Neural cell (in vitro differentiated cells): ENCODE measurements at regions not wholly inside any gene's neighbourhood (a gene's known extent, or its start where the extent isn't known, plus 50 kb on each side); places are given as distances from the start of the nearest gene placed in this dataset.

Source experiments
- H2AFZ ChIP-seq: fragments of 200-600, 300-800 bp; sonication (generic), shearing (Covaris generic); 2 replicates; pipeline ENCODE4 v1.6.0; 2014; ENCODE audit warnings: low read depth, mild to moderate bottlenecking, antibody characterized with exemption, low read length, moderate library complexity
- H3F3A ChIP-seq: fragments of 200-600 bp; shearing (Covaris generic); 2 replicates; pipeline ENCODE4 v1.6.1; 2016; ENCODE audit warnings: mild to moderate bottlenecking, moderate library complexity, mixed read lengths, antibody characterized with exemption, low read length; ENCODE audit not compliant: insufficient read depth, poor library complexity, severe bottlenecking
- H3K27ac ChIP-seq: fragments of 200-600, 300-800 bp; sonication (generic), shearing (Covaris generic); 2 replicates; pipeline ENCODE4 v1.5.1; 2014; ENCODE audit warnings: mild to moderate bottlenecking, low read length, moderate library complexity
- H3K27me3 ChIP-seq: fragments of 300-800, 200-600 bp; sonication (generic), shearing (Covaris generic); 2 replicates; pipeline ENCODE4 v1.6.0; 2014; ENCODE audit warnings: mild to moderate bottlenecking, low read depth, low read length, moderate library complexity; ENCODE audit not compliant: insufficient read depth
- H3K36me3 ChIP-seq: fragments of 300-800, 200-600 bp; sonication (generic), shearing (Covaris generic); 2 replicates; pipeline ENCODE4 v1.5.1; 2014; ENCODE audit warnings: mild to moderate bottlenecking, antibody characterized with exemption, low read length, moderate library complexity; ENCODE audit not compliant: insufficient read depth
- H3K4me2 ChIP-seq: fragments of 300-800, 200-600 bp; sonication (generic), shearing (Covaris generic); 2 replicates; pipeline ENCODE4 v1.6.0; 2014; ENCODE audit warnings: mild to moderate bottlenecking, low read length
- H3K4me3 ChIP-seq: fragments of 300-800, 200-600 bp; sonication (generic), shearing (Covaris generic); 2 replicates; pipeline ENCODE4 v1.5.1; 2014; ENCODE audit warnings: mild to moderate bottlenecking, low read length, moderate library complexity
- H3K79me2 ChIP-seq: fragments of 200-600 bp; shearing (Covaris generic); replicated peaks from 2 replicates; pipeline ENCODE4 v1.6.0; 2014; ENCODE audit warnings: mild to moderate bottlenecking, low read length, moderate library complexity; ENCODE audit not compliant: insufficient read depth
- H3K9ac ChIP-seq: fragments of 300-800, 200-600 bp; sonication (generic), shearing (Covaris generic); 2 replicates; pipeline ENCODE4 v1.6.1; 2016; ENCODE audit warnings: mild to moderate bottlenecking, low read length, mixed read lengths
- H3K9me2 ChIP-seq: fragments of 200-600 bp; shearing (Covaris generic); 2 replicates; pipeline ENCODE4 v1.6.1; 2016; ENCODE audit warnings: mild to moderate bottlenecking, low read length, mixed read lengths; ENCODE audit not compliant: insufficient read depth
- H3K9me3 ChIP-seq: fragments of 200-600, 300-800 bp; sonication (generic), shearing (Covaris generic); 2 replicates; pipeline ENCODE4 v1.6.1; 2016; ENCODE audit warnings: mild to moderate bottlenecking, mixed run types, low read length, moderate library complexity, mixed read lengths
- H4K20me1 ChIP-seq: fragments of 200-600 bp; shearing (Covaris generic); 2 replicates; pipeline ENCODE4 v1.6.1; 2016; ENCODE audit warnings: mild to moderate bottlenecking, mixed run types; ENCODE audit not compliant: insufficient read depth
- CTCF ChIP-seq: fragments of 450-650 bp; IDR thresholded peaks from 2 replicates; pipeline ENCODE4 v1.5.1; 2014; ENCODE audit warnings: antibody characterized with exemption, mild to moderate bottlenecking, moderate library complexity; ENCODE audit not compliant: poor library complexity, severe bottlenecking
- EP300 ChIP-seq: fragments of 450-650 bp; conservative IDR thresholded peaks from 2 replicates; pipeline ENCODE4 v1.6.1; 2014; ENCODE audit warnings: antibody characterized with exemption, mild to moderate bottlenecking, moderate library complexity; ENCODE audit not compliant: poor library complexity, severe bottlenecking
- EZH2 ChIP-seq: fragments of 200-600, 300-800 bp; shearing (Covaris generic), sonication (generic); IDR thresholded peaks from 2 replicates; pipeline ENCODE4 v1.6.1; 2014; ENCODE audit warnings: antibody characterized with exemption, low read length, borderline replicate concordance, mild to moderate bottlenecking; ENCODE audit not compliant: insufficient read depth, poor library complexity, severe bottlenecking
- MXI1 ChIP-seq: fragments of 450-650 bp; conservative IDR thresholded peaks from 2 replicates; pipeline ENCODE4 v1.6.1; 2014; ENCODE audit warnings: antibody characterized with exemption, mild to moderate bottlenecking; ENCODE audit not compliant: poor library complexity, severe bottlenecking
- POLR2AphosphoS5 ChIP-seq: IDR thresholded peaks from 2 replicates; pipeline ENCODE4 v1.6.1; 2012
- RAD21 ChIP-seq: fragments of 450-650 bp; conservative IDR thresholded peaks from 2 replicates; pipeline ENCODE4 v1.6.1; 2014; ENCODE audit warnings: antibody characterized with exemption, mild to moderate bottlenecking, moderate library complexity
- REST ChIP-seq: IDR thresholded peaks from 2 replicates; pipeline ENCODE4 v1.6.1; 2012; ENCODE audit warnings: borderline replicate concordance
- SMC3 ChIP-seq: fragments of 450-650 bp; conservative IDR thresholded peaks from 2 replicates; pipeline ENCODE4 v1.6.1; 2014; ENCODE audit warnings: antibody characterized with exemption, mild to moderate bottlenecking, moderate library complexity; ENCODE audit not compliant: poor library complexity
- TAF1 ChIP-seq: IDR thresholded peaks from 2 replicates; pipeline ENCODE4 v1.6.1; 2012; ENCODE audit warnings: low read depth

- TF ChIP-seq EP300 (no peak), TAF1 (no peak), MXI1 (no peak), POLR2AphosphoS5 (no peak), RAD21 (no peak)
These were observed 303.0 kb upstream of the GRIA1 start (continued) for GRCh38 chr5:153187503-153187902.

- no peaks in the 10 kb centered on the region for H3K36me3 ChIP-seq
- no peak overlapping the region for H2AFZ ChIP-seq
- no peaks in the 10 kb centered on the region for H3K79me2 ChIP-seq
- no peaks in the 10 kb centered on the region for H3K9me3 ChIP-seq
- H4K20me1 ChIP-seq: no peaks in the 10 kb centered on the region
- no peak overlapping the region for H3K4me3 ChIP-seq
- no peak overlapping the region for H3K9ac ChIP-seq
- no peaks in the 10 kb centered on the region for H3F3A ChIP-seq
- TF ChIP-seq SMC3 (no peak), RAD21 (no peak), EZH2 (no peak), CTCF (no peak), MXI1 (no peak), REST (no peak), EP300 (no peak), POLR2AphosphoS5 (no peak), TAF1 (no peak)
- H3K4me2 ChIP-seq: no peak overlapping the region
- H3K9me2 ChIP-seq: no peaks in the 10 kb centered on the region
- H3K27ac ChIP-seq: no peak overlapping the region
- H3K27me3 ChIP-seq: no peaks in the 10 kb centered on the region
These were observed 284.1 kb upstream of the GRIA1 start for GRCh38 chr5:153206361-153206760.

- Histone ChIP-seq H3K9me2 (no peaks in the 10 kb centered on the region), H3F3A (no peaks in the 10 kb centered on the region), H3K4me2 (no peak overlapping the region), H3K9me3 (no peaks in the 10 kb centered on the region), H3K79me2 (no peaks in the 10 kb centered on the region), H4K20me1 (no peaks in the 10 kb centered on the region), H3K27me3 (no peaks in the 10 kb centered on the region), H3K4me3 (no peak overlapping the region), H3K36me3 (no peaks in the 10 kb centered on the region), H3K27ac (no peak overlapping the region), H3K9ac (no peak overlapping the region), H2AFZ (no peak overlapping the region)
- no peak for TF ChIP-seq SMC3
- TF ChIP-seq MXI1: no peak
- TF ChIP-seq EP300: no peak
- no peak for TF ChIP-seq POLR2AphosphoS5
- no peak for TF ChIP-seq EZH2
- TF ChIP-seq RAD21: no peak
- no peak for TF ChIP-seq TAF1
- no peak for TF ChIP-seq CTCF
- no peak for TF ChIP-seq REST
These were observed 281.5 kb upstream of the GRIA1 start for GRCh38 chr5:153209016-153209415.
